GM12878 (cell line): ENCODE measurements at regions not wholly inside any gene's neighbourhood (a gene's known extent, or its start where the extent isn't known, plus 50 kb on each side); places are given as distances from the start of the nearest gene placed in this dataset.

Experiments
- ASH2L ChIP-seq: fragments of 300-600, 200-600 bp; sonication (generic); IDR thresholded peaks from 2 replicates; pipeline ENCODE4 v1.6.1; 2017; ENCODE audit warnings: low read depth, mild to moderate bottlenecking, borderline replicate concordance
- EZH2 ChIP-seq: IDR thresholded peaks from 2 replicates; pipeline ENCODE4 v1.6.1; 2012; ENCODE audit warnings: low read depth, mild to moderate bottlenecking, control low read depth, inconsistent platforms, low read length, borderline replicate concordance; ENCODE audit not compliant: control insufficient read depth
- JUNB ChIP-seq: IDR thresholded peaks from 2 replicates; pipeline ENCODE4 v1.6.1; 2016; ENCODE audit warnings: antibody characterized with exemption, mild to moderate bottlenecking
- MXI1 ChIP-seq: fragments of 150-350 bp; IDR thresholded peaks from 2 replicates; pipeline ENCODE4 v1.6.1; 2011; ENCODE audit warnings: low read depth, mild to moderate bottlenecking, inconsistent platforms, low read length, improper control_type of control experiment
- POLR2AphosphoS2 ChIP-seq: IDR thresholded peaks from 2 replicates; pipeline ENCODE4 v1.6.1; 2011; ENCODE audit warnings: low read depth, mild to moderate bottlenecking, low read length, improper control_type of control experiment, moderate library complexity
- TCF12 ChIP-seq: IDR thresholded peaks from 2 replicates; pipeline ENCODE4 v1.6.1; 2011; ENCODE audit warnings: low read depth, mild to moderate bottlenecking, low read length
- TCF3 ChIP-seq: IDR thresholded peaks from 2 replicates; pipeline ENCODE4 v1.6.1; 2012; ENCODE audit warnings: low read depth, mild to moderate bottlenecking, low read length, borderline replicate concordance; ENCODE audit not compliant: insufficient read depth
- USF1 ChIP-seq: IDR thresholded peaks from 2 replicates; pipeline ENCODE4 v1.6.1; 2011; ENCODE audit warnings: borderline replicate concordance, low read depth, mild to moderate bottlenecking, moderate library complexity, mixed read lengths, low read length; ENCODE audit not compliant: insufficient read depth; ENCODE audit errors: extremely low read length
- ZNF24 ChIP-seq: fragments of 450-650 bp; IDR thresholded peaks from 2 replicates; pipeline ENCODE4 v1.6.1; 2017; ENCODE audit warnings: antibody characterized with exemption, mild to moderate bottlenecking
- ZSCAN29 ChIP-seq: fragments of 450-650 bp; IDR thresholded peaks from 2 replicates; pipeline ENCODE4 v1.6.1; 2017; ENCODE audit warnings: mild to moderate bottlenecking, moderate library complexity
- TF ChIP-seq, protein P1 (sequence below): fragments of 450-650 bp; IDR thresholded peaks from 2 replicates; pipeline ENCODE4 v1.6.1; 2017; ENCODE audit warnings: mild to moderate bottlenecking
- TF ChIP-seq, protein P2 (sequence below): fragments of 450-650 bp; IDR thresholded peaks from 2 replicates; pipeline ENCODE4 v1.6.1; 2014; ENCODE audit warnings: mild to moderate bottlenecking

DNA sequence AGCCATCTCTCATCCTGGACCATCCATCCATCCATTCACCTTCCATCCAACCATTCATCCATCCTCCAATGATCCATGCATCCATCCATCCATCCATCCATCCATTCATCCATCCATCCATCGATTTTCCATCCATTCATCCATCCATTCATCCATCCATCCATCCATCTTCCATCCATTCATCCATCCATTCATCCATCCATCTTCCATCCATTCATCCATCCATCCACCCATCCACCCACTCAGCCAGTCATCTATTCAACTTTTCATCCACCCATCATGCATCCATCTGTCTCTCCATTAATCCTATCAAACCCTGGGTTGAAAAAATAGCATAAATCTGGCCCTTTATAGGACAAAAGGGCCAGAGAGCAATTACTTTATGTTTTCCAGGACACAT, 158.3 kb upstream of the WSCD1 start:
- no peak for TF ChIP-seq USF1
- no peak for TF ChIP-seq ASH2L
- TF ChIP-seq, protein P1, sequence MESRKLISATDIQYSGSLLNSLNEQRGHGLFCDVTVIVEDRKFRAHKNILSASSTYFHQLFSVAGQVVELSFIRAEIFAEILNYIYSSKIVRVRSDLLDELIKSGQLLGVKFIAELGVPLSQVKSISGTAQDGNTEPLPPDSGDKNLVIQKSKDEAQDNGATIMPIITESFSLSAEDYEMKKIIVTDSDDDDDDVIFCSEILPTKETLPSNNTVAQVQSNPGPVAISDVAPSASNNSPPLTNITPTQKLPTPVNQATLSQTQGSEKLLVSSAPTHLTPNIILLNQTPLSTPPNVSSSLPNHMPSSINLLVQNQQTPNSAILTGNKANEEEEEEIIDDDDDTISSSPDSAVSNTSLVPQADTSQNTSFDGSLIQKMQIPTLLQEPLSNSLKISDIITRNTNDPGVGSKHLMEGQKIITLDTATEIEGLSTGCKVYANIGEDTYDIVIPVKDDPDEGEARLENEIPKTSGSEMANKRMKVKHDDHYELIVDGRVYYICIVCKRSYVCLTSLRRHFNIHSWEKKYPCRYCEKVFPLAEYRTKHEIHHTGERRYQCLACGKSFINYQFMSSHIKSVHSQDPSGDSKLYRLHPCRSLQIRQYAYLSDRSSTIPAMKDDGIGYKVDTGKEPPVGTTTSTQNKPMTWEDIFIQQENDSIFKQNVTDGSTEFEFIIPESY: no peak
- TF ChIP-seq TCF3: no peak
- no peak for TF ChIP-seq EZH2
- TF ChIP-seq ZSCAN29: no peak
- no peak for TF ChIP-seq POLR2AphosphoS2
- TF ChIP-seq, protein P2, sequence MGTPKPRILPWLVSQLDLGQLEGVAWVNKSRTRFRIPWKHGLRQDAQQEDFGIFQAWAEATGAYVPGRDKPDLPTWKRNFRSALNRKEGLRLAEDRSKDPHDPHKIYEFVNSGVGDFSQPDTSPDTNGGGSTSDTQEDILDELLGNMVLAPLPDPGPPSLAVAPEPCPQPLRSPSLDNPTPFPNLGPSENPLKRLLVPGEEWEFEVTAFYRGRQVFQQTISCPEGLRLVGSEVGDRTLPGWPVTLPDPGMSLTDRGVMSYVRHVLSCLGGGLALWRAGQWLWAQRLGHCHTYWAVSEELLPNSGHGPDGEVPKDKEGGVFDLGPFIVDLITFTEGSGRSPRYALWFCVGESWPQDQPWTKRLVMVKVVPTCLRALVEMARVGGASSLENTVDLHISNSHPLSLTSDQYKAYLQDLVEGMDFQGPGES: no peak
- no peak for TF ChIP-seq JUNB
- TF ChIP-seq MXI1: no peak
- TF ChIP-seq TCF12: no peak
- no peak for TF ChIP-seq ZNF24
